Stimulated activated CD8-positive, alpha-beta memory T cell treated with anti-CD3 and anti-CD28 coated beads, Interleukin-12 subunit alpha, Interleukin-12 subunit beta, amount 100 ng/mL, for 24 hours (primary cell): ENCODE measurements at regions not wholly inside any gene's neighbourhood (a gene's known extent, or its start where the extent isn't known, plus 50 kb on each side); places are given as distances from the start of the nearest gene placed in this dataset.

Experiments
- DNase-seq: peaks from one replicate; pipeline ENCODE4 v3.0.0-alpha.2; 2020; ENCODE audit errors: extremely low read depth

GRCh38 chr2:217722883-217723472, 279.8 kb downstream of the TNS1 start:
- DNase-seq: no peak

GRCh38 chr2:217717646-217718045, 285.1 kb downstream of the TNS1 start:
- no peak for DNase-seq

GRCh38 chr2:217715484-217715883, 287.3 kb downstream of the TNS1 start:
- no peak for DNase-seq

- DNase-seq: no peak
Measured at GRCh38 chr2:217714287-217714751, 288.5 kb downstream of the TNS1 start.

GRCh38 chr2:217713395-217714286, 289.2 kb downstream of the TNS1 start:
- DNase-seq: peak; percentile 24

GRCh38 chr2:217712431-217712830, 290.4 kb downstream of the TNS1 start:
- no peak for DNase-seq

GRCh38 chr2:217711188-217711587, 291.6 kb downstream of the TNS1 start:
- DNase-seq: no peak

- DNase-seq: no peak
Measured at GRCh38 chr2:217710211-217710765, 292.5 kb downstream of the TNS1 start.

GRCh38 chr2:217709478-217710210, 293.2 kb downstream of the TNS1 start:
- no peak for DNase-seq

- no peak for DNase-seq
Measured at GRCh38 chr2:217707131-217707611, 295.6 kb downstream of the TNS1 start.

GRCh38 chr2:217706513-217706912, 296.3 kb downstream of the TNS1 start:
- DNase-seq: no peak

- DNase-seq: no peak
Measured at GRCh38 chr2:217706095-217706494, 296.7 kb downstream of the TNS1 start.

- no peak for DNase-seq
Measured at GRCh38 chr2:217705461-217705860, 297.3 kb downstream of the TNS1 start.

- DNase-seq: no peak
Measured at GRCh38 chr2:217703999-217704398, 298.8 kb downstream of the TNS1 start.

- no peak for DNase-seq
Measured at GRCh38 chr2:217703102-217703501, 299.7 kb downstream of the TNS1 start.

GRCh38 chr2:217701622-217702021, 301.2 kb downstream of the TNS1 start:
- DNase-seq: no peak

- DNase-seq: no peak
Measured at GRCh38 chr2:217698691-217699090, 304.1 kb downstream of the TNS1 start.

- no peak for DNase-seq
Measured at GRCh38 chr2:217695033-217695520, 307.7 kb downstream of the TNS1 start.

GRCh38 chr2:217694291-217694690, 308.5 kb downstream of the TNS1 start:
- no peak for DNase-seq

GRCh38 chr2:217693363-217693762, 309.4 kb downstream of the TNS1 start:
- DNase-seq: no peak

- no peak for DNase-seq
Measured at GRCh38 chr2:217691920-217692666, 310.7 kb downstream of the TNS1 start.
